ENCODE measurements at regions not wholly inside any gene's neighbourhood (a gene's known extent, or its start where the extent isn't known, plus 50 kb on each side); places are given as distances from the start of the nearest gene placed in this dataset.
"Not testable (repeated sequence)": the region's sequence is repeated elsewhere in the genome, so short reads cannot be mapped to it uniquely, and the experiment has no call there.

- TF ChIP-seq, protein P1, sequence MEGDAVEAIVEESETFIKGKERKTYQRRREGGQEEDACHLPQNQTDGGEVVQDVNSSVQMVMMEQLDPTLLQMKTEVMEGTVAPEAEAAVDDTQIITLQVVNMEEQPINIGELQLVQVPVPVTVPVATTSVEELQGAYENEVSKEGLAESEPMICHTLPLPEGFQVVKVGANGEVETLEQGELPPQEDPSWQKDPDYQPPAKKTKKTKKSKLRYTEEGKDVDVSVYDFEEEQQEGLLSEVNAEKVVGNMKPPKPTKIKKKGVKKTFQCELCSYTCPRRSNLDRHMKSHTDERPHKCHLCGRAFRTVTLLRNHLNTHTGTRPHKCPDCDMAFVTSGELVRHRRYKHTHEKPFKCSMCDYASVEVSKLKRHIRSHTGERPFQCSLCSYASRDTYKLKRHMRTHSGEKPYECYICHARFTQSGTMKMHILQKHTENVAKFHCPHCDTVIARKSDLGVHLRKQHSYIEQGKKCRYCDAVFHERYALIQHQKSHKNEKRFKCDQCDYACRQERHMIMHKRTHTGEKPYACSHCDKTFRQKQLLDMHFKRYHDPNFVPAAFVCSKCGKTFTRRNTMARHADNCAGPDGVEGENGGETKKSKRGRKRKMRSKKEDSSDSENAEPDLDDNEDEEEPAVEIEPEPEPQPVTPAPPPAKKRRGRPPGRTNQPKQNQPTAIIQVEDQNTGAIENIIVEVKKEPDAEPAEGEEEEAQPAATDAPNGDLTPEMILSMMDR (IDR thresholded peaks at IDR 0.05), result not testable (repeated sequence)
- not testable (repeated sequence) for TF ChIP-seq POLR2A (IDR thresholded peaks at IDR 0.05); POLR2AphosphoS5 (IDR thresholded peaks at IDR 0.05; ENCODE audit: insufficient read depth in 1 of 2, low read depth in 1 of 2)
Measured at GRCh38 chr16:5161888-5162287, 64.3 kb upstream of the EEF2KMT start.

Data from vagina (tissue), 2 donors.